Activated gamma-delta T cell (primary cell): ENCODE measurements at regions not wholly inside any gene's neighbourhood (a gene's known extent, or its start where the extent isn't known, plus 50 kb on each side); places are given as distances from the start of the nearest gene placed in this dataset.

Experiments
- DNase-seq: peaks from one replicate; lab custom pipeline; 2025; lab: John Stamatoyannopoulos, UW

- no peak for DNase-seq
Observed at GRCh38 chr6:164453835-164454234, 855.6 kb downstream of the C6orf118 start.

GRCh38 chr6:164442572-164442971, 866.8 kb downstream of the C6orf118 start:
- DNase-seq: no peak

GRCh38 chr6:164439331-164439730, 870.1 kb downstream of the C6orf118 start:
- no peak for DNase-seq

GRCh38 chr6:164436976-164437375, 872.4 kb downstream of the C6orf118 start:
- no peak for DNase-seq

- no peak for DNase-seq
Observed at GRCh38 chr6:164427728-164428402, 881.5 kb downstream of the C6orf118 start.

- DNase-seq: no peak
Observed at GRCh38 chr6:164424489-164424888, 884.9 kb downstream of the C6orf118 start.

- DNase-seq: no peak
Observed at GRCh38 chr6:164419099-164419498, 890.3 kb downstream of the C6orf118 start.

GRCh38 chr6:164418262-164418588, 891.2 kb downstream of the C6orf118 start:
- no peak for DNase-seq

- DNase-seq: no peak
Observed at GRCh38 chr6:164417537-164418261, 891.7 kb downstream of the C6orf118 start.

- no peak for DNase-seq
Observed at GRCh38 chr6:164415832-164416563, 893.4 kb downstream of the C6orf118 start.

GRCh38 chr6:164414695-164415094, 894.7 kb downstream of the C6orf118 start:
- DNase-seq: no peak

- DNase-seq: no peak
Observed at GRCh38 chr6:164412566-164412965, 896.8 kb downstream of the C6orf118 start.

- DNase-seq: no peak
Observed at GRCh38 chr6:164410017-164410416, 899.4 kb downstream of the C6orf118 start.

- DNase-seq: no peak
Observed at GRCh38 chr6:164409309-164410009, 899.9 kb downstream of the C6orf118 start.

- no peak for DNase-seq
Observed at GRCh38 chr6:164408868-164409267, 900.5 kb downstream of the C6orf118 start.

GRCh38 chr6:164404812-164405488, 904.5 kb downstream of the C6orf118 start:
- no peak for DNase-seq

- no peak for DNase-seq
Observed at GRCh38 chr6:164401871-164402270, 907.5 kb downstream of the C6orf118 start.

GRCh38 chr6:164398647-164399046, 910.8 kb downstream of the C6orf118 start:
- DNase-seq: no peak

- no peak for DNase-seq
Observed at GRCh38 chr6:164396071-164397047, 913.0 kb downstream of the C6orf118 start.

GRCh38 chr6:164379795-164380194, 929.6 kb downstream of the C6orf118 start:
- no peak for DNase-seq

- no peak for DNase-seq
Observed at GRCh38 chr6:164378330-164378729, 931.1 kb downstream of the C6orf118 start.
